Lower leg skin (tissue), 4 donors: ENCODE measurements at regions not wholly inside any gene's neighbourhood (a gene's known extent, or its start where the extent isn't known, plus 50 kb on each side); places are given as distances from the start of the nearest gene placed in this dataset.
A peak's percentile ranks its signal among the peaks of the same experiment; 100 is the strongest.

ENCODE experiments used
- DNase-seq, 2 donors: peaks; one replicate each; pipeline ENCODE4 v3.0.0-alpha.2; 2019; ENCODE audit warnings: low spot score in 2 of 2
- H3K4me3 ChIP-seq: fragments of 200-600 bp; sonication (generic); 2 replicates; pipeline ENCODE4 v1.5.1; 2017; ENCODE audit warnings: mild to moderate bottlenecking, low read depth; ENCODE audit not compliant: poor library complexity, severe bottlenecking
- POLR2A ChIP-seq, 2 donors: fragments of 450-650 bp; IDR thresholded peaks; one replicate each; pipeline ENCODE4 v1.6.1; 2016 to 2017; ENCODE audit warnings: antibody characterized with exemption in 2 of 2, mild to moderate bottlenecking in 1 of 2, moderate library complexity in 1 of 2
- WGBS, 2 donors: methylation state at CpG; one replicate each; pipeline ENCODE4 v1.1.5; 2018; 5-methylcytosine and 5-hydroxymethylcytosine counted together
- intact Hi-C: fragments of 100-400 bp; cut with DNase I; formaldehyde crosslinking; loops from one replicate; pipeline ENCODE4 v1.15.0; 2023; ENCODE audit warnings: low total_unique reads
- TF ChIP-seq, protein P1 (sequence below), 3 donors: fragments of 450-650 bp; IDR thresholded peaks; one replicate each; pipeline ENCODE4 v1.5.1; 2016; ENCODE audit warnings: antibody characterized with exemption in 3 of 3, mild to moderate bottlenecking in 3 of 3, moderate library complexity in 2 of 3

GRCh38 chr15:66894986-66895780, 170.2 kb upstream of the SMAD3 start:
- no peak for TF ChIP-seq POLR2A (IDR thresholded peaks at IDR 0.05)
- TF ChIP-seq, protein P1, sequence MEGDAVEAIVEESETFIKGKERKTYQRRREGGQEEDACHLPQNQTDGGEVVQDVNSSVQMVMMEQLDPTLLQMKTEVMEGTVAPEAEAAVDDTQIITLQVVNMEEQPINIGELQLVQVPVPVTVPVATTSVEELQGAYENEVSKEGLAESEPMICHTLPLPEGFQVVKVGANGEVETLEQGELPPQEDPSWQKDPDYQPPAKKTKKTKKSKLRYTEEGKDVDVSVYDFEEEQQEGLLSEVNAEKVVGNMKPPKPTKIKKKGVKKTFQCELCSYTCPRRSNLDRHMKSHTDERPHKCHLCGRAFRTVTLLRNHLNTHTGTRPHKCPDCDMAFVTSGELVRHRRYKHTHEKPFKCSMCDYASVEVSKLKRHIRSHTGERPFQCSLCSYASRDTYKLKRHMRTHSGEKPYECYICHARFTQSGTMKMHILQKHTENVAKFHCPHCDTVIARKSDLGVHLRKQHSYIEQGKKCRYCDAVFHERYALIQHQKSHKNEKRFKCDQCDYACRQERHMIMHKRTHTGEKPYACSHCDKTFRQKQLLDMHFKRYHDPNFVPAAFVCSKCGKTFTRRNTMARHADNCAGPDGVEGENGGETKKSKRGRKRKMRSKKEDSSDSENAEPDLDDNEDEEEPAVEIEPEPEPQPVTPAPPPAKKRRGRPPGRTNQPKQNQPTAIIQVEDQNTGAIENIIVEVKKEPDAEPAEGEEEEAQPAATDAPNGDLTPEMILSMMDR (IDR thresholded peaks at IDR 0.05): no peak
- WGBS, 2 donors: 46 to 52% methylated on average over 4 of the region's 4 CpGs
- DNase-seq: peak in 1 of 2 donors; percentile 74
- H3K4me3 ChIP-seq: no peak overlapping the region
- intact Hi-C loops: no loop called here

- no peak overlapping the region for H3K4me3 ChIP-seq
- intact Hi-C loops: no loop called here
- 89 to 90% methylated on average over 9 of the region's 9 CpGs for WGBS, 2 donors
- peak in 1 of 2 donors; percentile 49 for DNase-seq
- TF ChIP-seq POLR2A (IDR thresholded peaks at IDR 0.05): no peak
- TF ChIP-seq, protein P1 (IDR thresholded peaks at IDR 0.05): no peak
Measured at GRCh38 chr15:66895794-66896453, 169.5 kb upstream of the SMAD3 start.

GRCh38 chr15:66896611-66897010, 168.8 kb upstream of the SMAD3 start:
- 89 to 96% methylated on average over 5 of the region's 5 CpGs for WGBS, 2 donors
- no peak for TF ChIP-seq POLR2A (IDR thresholded peaks at IDR 0.05)
- TF ChIP-seq, protein P1 (IDR thresholded peaks at IDR 0.05): no peak
- peak in 1 of 2 donors; percentile 49 for DNase-seq
- H3K4me3 ChIP-seq: no peak overlapping the region
- intact Hi-C loops: no loop called here

- no peak overlapping the region for H3K4me3 ChIP-seq
- DNase-seq: peak in 1 of 2 donors; percentile 62
- TF ChIP-seq, protein P1 (IDR thresholded peaks at IDR 0.05): no peak
- TF ChIP-seq POLR2A (IDR thresholded peaks at IDR 0.05): no peak
- intact Hi-C loops: no loop called here
- 63 to 68% methylated on average over 4 of the region's 4 CpGs for WGBS, 2 donors
Measured at GRCh38 chr15:66897416-66897815, 168.0 kb upstream of the SMAD3 start.

- DNase-seq: peak in 1 of 2 donors; percentile 60
- no peak for TF ChIP-seq POLR2A (IDR thresholded peaks at IDR 0.05)
- TF ChIP-seq, protein P1 (IDR thresholded peaks at IDR 0.05): no peak
- WGBS, 2 donors: 82 to 86% methylated on average over 5 of the region's 5 CpGs
- H3K4me3 ChIP-seq: no peak overlapping the region
- intact Hi-C loops: no loop called here
Measured at GRCh38 chr15:66897971-66898370, 167.4 kb upstream of the SMAD3 start.
